KOPT-K1 (cell line): ENCODE measurements at regions not wholly inside any gene's neighbourhood (a gene's known extent, or its start where the extent isn't known, plus 50 kb on each side); places are given as distances from the start of the nearest gene placed in this dataset.

Source experiments
- H3K27ac ChIP-seq: fragments of 200-600 bp; sonication (generic); 2 replicates; pipeline ENCODE4 v1.5.1; 2016; ENCODE audit warnings: antibody characterized with exemption, mild to moderate bottlenecking, low read depth, low read length; ENCODE audit not compliant: poor library complexity, severe bottlenecking
- H3K36me3 ChIP-seq: fragments of 200-600 bp; sonication (generic); 2 replicates; pipeline ENCODE4 v1.5.1; 2017; ENCODE audit warnings: antibody characterized with exemption, mild to moderate bottlenecking, low read length, moderate library complexity; ENCODE audit not compliant: insufficient read depth
- H3K9me3 ChIP-seq: fragments of 200-600 bp; sonication (generic); 2 replicates; pipeline ENCODE4 v1.5.1; 2017; ENCODE audit warnings: antibody characterized with exemption, low read length, mild to moderate bottlenecking; ENCODE audit not compliant: insufficient read depth, poor library complexity, severe bottlenecking

GRCh38 chr2:150012986-150013385 is 425.4 kb upstream of the MMADHC start:
- no peaks in the 10 kb centered on the region for H3K36me3 ChIP-seq
- H3K9me3 ChIP-seq = no peaks in the 10 kb centered on the region
- no peak overlapping the region for H3K27ac ChIP-seq

DNA sequence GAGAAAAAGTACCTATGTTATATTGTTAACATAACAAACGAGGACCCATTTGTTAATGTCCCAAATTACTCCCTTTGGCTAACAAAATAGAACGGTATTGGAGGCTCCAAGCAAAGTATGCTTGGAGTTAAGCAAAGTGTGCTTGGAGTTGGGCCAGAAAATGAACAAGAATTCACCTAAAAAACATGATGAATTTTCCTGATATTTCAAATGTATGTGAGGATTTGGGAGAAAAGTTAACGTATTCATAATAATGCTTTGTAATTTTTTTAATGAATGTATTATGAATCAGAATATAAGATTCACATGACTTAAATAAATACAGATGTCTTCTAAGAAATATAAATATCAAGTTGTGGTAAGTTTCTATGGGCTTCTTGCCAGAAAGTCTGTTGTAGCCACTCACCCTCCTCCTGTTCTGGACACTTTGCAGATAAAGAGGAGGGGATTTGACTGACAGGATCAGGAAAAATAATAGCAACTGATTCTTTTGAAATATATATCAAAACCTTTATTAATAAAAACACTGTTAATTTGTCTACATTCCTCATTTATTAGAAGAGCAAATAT is 423.7 kb upstream of the MMADHC start:
- H3K9me3 ChIP-seq = no peaks in the 10 kb centered on the region
- H3K36me3 ChIP-seq = no peaks in the 10 kb centered on the region
- no peak overlapping the region for H3K27ac ChIP-seq

GRCh38 chr2:150008901-150009300 is 421.3 kb upstream of the MMADHC start:
- Histone ChIP-seq H3K36me3 (no peaks in the 10 kb centered on the region), H3K9me3 (no peaks in the 10 kb centered on the region), H3K27ac (no peak overlapping the region)

DNA sequence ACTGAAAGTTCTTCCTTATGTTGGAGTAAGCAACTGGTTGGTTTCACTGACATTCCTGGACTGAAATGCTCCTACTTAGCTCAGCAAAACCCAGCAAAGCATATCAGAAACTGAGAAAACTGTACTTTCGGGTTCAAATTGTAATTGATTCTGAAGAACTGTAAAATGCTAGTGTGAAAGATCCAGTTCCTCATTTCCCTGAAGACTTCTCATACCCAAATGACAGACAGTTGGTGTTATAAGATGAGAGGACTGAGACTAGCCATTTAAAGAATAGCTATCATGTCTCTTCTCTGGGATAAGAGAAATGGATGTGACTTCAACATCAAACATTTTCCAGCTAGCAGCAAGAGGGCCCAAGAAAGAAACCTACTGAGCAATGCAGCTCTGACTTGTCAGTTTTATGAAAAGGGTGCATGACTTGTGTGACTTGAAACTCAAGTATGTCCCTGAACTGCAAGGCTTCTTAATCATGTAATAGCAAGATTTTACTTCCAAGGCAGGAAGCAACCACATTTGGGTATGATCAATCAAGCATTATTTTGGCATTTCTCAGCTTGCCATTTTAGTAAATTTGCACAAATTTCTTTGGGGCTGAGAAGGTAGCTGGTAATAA is 420.3 kb upstream of the MMADHC start:
- H3K36me3 ChIP-seq = no peaks in the 10 kb centered on the region
- H3K9me3 ChIP-seq = no peaks in the 10 kb centered on the region
- H3K27ac ChIP-seq = no peak overlapping the region

- H3K9me3 ChIP-seq = no peaks in the 10 kb centered on the region
- H3K36me3 ChIP-seq = no peaks in the 10 kb centered on the region
- no peak overlapping the region for H3K27ac ChIP-seq
Measured at GRCh38 chr2:150006591-150006990, 419.0 kb upstream of the MMADHC start.

- Histone ChIP-seq H3K9me3 (no peaks in the 10 kb centered on the region), H3K36me3 (no peaks in the 10 kb centered on the region)
Measured at GRCh38 chr2:150003544-150003943, 416.0 kb upstream of the MMADHC start.

GRCh38 chr2:150001788-150002187 is 414.2 kb upstream of the MMADHC start:
- H3K9me3 ChIP-seq = no peaks in the 10 kb centered on the region
- H3K36me3 ChIP-seq = no peaks in the 10 kb centered on the region
- H3K27ac ChIP-seq = no peak overlapping the region

More at GRCh38 chr2:150003544-150003943, 416.0 kb upstream of the MMADHC start:
- H3K27ac ChIP-seq = no peak overlapping the region

GRCh38 chr2:149996901-149997300 is 409.3 kb upstream of the MMADHC start:
- Histone ChIP-seq H3K27ac (no peak overlapping the region), H3K36me3 (no peaks in the 10 kb centered on the region), H3K9me3 (no peaks in the 10 kb centered on the region)

DNA sequence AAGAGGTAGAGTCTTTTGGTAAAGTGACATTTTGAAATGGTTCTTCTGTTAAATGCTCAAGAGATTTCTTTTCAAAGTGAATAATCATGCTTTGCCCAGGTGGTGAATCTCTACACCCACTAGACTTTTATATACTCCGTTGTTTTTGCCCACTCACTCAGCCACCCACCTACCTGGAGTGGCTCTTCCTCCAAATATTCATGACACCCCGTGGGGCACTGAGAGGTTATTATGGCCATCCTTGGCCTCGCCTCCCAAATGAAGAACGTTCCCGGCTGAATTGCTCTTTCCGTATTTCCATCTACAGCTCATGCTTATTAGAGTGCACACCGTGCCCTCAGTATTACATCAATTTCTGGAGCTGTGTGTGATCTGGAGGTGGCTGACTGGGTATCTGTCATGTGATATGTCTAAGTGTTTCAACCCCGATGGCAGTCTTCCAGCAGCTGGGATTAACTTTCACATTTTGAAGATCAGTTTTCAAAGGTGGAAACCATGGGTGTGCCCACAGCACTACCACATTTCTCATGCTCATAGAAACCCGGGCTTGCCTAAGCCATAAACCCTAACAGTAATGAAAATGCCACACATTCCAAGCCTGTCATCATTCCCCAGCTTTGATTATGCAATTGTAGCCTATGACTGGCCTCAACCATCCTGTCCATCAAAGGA is 406.6 kb upstream of the MMADHC start:
- Histone ChIP-seq H3K36me3 (no peaks in the 10 kb centered on the region), H3K9me3 (no peaks in the 10 kb centered on the region), H3K27ac (no peak overlapping the region)

DNA sequence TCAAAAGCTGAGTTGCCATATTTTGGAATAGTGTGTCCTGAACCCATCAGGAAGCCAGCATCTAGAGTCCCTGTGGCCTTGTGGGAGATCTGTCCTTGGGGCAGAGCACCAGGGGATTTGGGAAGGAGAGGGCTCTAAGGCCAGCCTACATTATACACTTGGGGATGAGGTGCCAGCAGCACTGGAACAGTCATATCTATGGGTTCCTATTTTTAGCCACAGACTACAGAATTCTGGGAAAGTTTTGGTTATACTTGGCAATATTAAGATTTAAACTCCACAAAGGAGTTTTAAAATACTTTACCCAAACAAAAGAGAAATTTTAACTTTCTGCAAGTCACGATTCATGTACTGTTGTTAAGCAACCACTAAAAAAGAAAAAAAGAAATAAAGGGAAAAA is 405.7 kb upstream of the MMADHC start:
- Histone ChIP-seq H3K36me3 (no peaks in the 10 kb centered on the region), H3K9me3 (no peaks in the 10 kb centered on the region), H3K27ac (no peak overlapping the region)

DNA sequence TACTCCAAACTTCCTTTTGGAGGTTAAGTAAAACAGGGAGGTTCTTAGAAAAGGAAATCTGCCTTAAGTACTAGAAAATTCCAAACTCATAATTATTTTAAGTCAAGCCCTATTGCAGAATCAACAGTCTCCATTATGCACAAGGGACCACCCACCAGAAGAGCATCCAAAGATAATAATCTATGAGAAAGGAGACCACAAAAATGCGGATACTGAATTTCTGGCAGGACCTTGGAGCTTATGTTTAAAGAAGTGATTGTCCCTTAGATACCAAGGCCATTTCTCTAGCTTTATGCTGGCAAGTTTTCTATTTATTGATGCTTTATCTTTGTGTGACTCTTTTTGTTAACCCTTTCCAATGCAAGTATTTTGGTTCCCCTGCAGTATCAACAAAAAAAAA is 404.0 kb upstream of the MMADHC start:
- Histone ChIP-seq H3K27ac (no peak overlapping the region), H3K9me3 (no peaks in the 10 kb centered on the region), H3K36me3 (no peaks in the 10 kb centered on the region)

DNA sequence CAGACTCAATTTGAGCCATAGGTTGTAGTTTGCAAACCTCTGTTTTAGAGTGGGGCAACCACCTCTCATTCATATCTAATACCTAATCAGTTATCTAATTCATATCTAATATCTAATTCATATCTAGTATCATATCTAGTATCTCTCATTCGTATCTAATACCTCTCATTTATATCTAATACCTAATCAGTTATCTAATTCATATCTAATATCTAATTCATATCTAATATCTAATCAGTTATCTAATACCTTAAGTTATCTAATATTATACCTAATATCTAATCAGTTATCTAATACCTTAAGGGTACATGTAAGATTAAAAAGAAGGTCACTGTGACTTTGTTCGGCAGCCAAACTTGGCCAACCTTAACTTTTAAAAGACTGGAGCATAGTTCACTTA is 403.4 kb upstream of the MMADHC start:
- Histone ChIP-seq H3K9me3 (no peaks in the 10 kb centered on the region), H3K27ac (no peak overlapping the region), H3K36me3 (no peaks in the 10 kb centered on the region)

GRCh38 chr2:149989447-149990063 is 402.0 kb upstream of the MMADHC start:
- H3K36me3 ChIP-seq = no peaks in the 10 kb centered on the region
- H3K9me3 ChIP-seq = no peaks in the 10 kb centered on the region
- H3K27ac ChIP-seq = no peak overlapping the region

DNA sequence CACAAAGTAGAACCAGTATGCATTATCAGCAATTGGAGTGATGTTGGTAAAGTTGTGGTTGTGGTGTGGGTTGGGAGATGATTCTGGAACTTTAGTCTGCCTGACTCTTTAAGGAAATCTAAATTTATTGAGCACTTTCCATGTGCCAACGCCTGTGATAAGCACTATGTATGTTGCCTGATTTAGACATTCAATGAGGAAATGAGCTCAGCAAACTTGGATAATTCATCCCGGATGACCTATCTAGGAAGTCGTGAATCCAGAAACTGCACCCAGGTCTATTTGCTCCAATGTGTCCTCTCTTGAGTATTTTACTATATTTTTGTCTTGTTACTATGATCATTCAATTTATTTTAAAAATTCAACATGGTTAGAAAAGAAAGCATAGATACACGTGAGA is 400.8 kb upstream of the MMADHC start:
- Histone ChIP-seq H3K27ac (no peak overlapping the region), H3K9me3 (no peaks in the 10 kb centered on the region), H3K36me3 (no peaks in the 10 kb centered on the region)

GRCh38 chr2:149986861-149987260 is 399.3 kb upstream of the MMADHC start:
- Histone ChIP-seq H3K27ac (no peak overlapping the region), H3K9me3 (no peaks in the 10 kb centered on the region), H3K36me3 (no peaks in the 10 kb centered on the region)
